GM12878 (cell line): ENCODE measurements at regions not wholly inside any gene's neighbourhood (a gene's known extent, or its start where the extent isn't known, plus 50 kb on each side); places are given as distances from the start of the nearest gene placed in this dataset.

ENCODE experiments used
- ATAC-seq: fragments of 200-7000 bp; cut with Tn5 transposase; 3 replicates; pipeline ENCODE4 v1.9.1; 2020; ENCODE audit warnings: mild to moderate bottlenecking, moderate library complexity
- BruUV-seq: library from RNA; stranded (reverse); fragments of 400-500 nt; replicated peaks from 2 replicates; lab custom pipeline; 2021; lab: Mats Ljungman, UMichigan
- CTCF ChIA-PET: fragments of 300-600 bp; sonication (Branson Sonifier 250); formaldehyde crosslinking; extraction: SDS; loops from one replicate; lab custom pipeline; 2021; ENCODE audit warnings: inconsistent platforms; lab: Yijun Ruan, JAX
- POLR2A ChIA-PET: fragments of 350-600 bp; formaldehyde crosslinking; extraction: SDS; loops from one replicate; lab custom pipeline; 2021; ENCODE audit warnings: inconsistent platforms; lab: Charles Lee
- RAD21 ChIA-PET: fragments of 300-600 bp; sonication (Branson Sonifier 250); formaldehyde crosslinking; loops from one replicate; lab custom pipeline; 2023; ENCODE audit warnings: antibody characterized with exemption; ENCODE audit not compliant: unreplicated experiment; lab: Charles Lee
- SMC1A ChIA-PET: fragments of 300-600 bp; sonication (Branson Sonifier 250); formaldehyde crosslinking; loops from one replicate; lab custom pipeline; 2023; ENCODE audit not compliant: unreplicated experiment, uncharacterized antibody; lab: Charles Lee
- DNase-seq: peaks from one replicate; pipeline ENCODE4 v3.0.0-alpha.2; 2011; ENCODE audit warnings: low read depth, low spot score
- FAIRE-seq: peaks from 3 replicates; lab custom pipeline; 2011; peaks lifted over from hg19 to GRCh38; lab: Jason Lieb, UNC
- H2AFZ ChIP-seq: 2 replicates; pipeline ENCODE4 v1.6.0; 2011; ENCODE audit warnings: low read depth, low read length, control low read depth; ENCODE audit not compliant: control insufficient read depth
- H3K27ac ChIP-seq: 2 replicates; pipeline ENCODE4 v1.5.1; 2011; ENCODE audit warnings: control low read depth; ENCODE audit not compliant: control insufficient read depth, insufficient read depth
- H3K27me3 ChIP-seq, 2 experiments: replicated peaks in 1 of 2; 2 replicates each; pipeline versions ENCODE4 v1.6.0 to v1.6.1; 2011; ENCODE audit warnings: low read length in 1 of 2; ENCODE audit not compliant: control insufficient read depth in 2 of 2, insufficient read depth in 2 of 2
- H3K36me3 ChIP-seq, 2 experiments: 2 replicates each; pipeline ENCODE4 v1.5.1; 2011; ENCODE audit warnings: low read length in 1 of 2; ENCODE audit not compliant: control insufficient read depth in 2 of 2, insufficient read depth in 2 of 2
- H3K4me1 ChIP-seq: 2 replicates; pipeline ENCODE4 v1.6.1; 2011; ENCODE audit warnings: mild to moderate bottlenecking, low read length, moderate library complexity, mixed read lengths; ENCODE audit not compliant: control insufficient read depth, insufficient read depth
- H3K4me2 ChIP-seq: 2 replicates; pipeline ENCODE4 v1.6.0; 2011; ENCODE audit warnings: control low read depth; ENCODE audit not compliant: control insufficient read depth, insufficient read depth
- H3K4me3 ChIP-seq: fragments of 200-600 bp; sonication (generic); 2 replicates; pipeline ENCODE4 v1.5.1; 2016
- H3K79me2 ChIP-seq: 2 replicates; pipeline ENCODE4 v1.6.0; 2011; ENCODE audit warnings: low read length; ENCODE audit not compliant: control insufficient read depth, insufficient read depth
- H3K9ac ChIP-seq: 2 replicates; pipeline ENCODE4 v1.8.0; 2011; ENCODE audit warnings: low read length, control low read depth, mixed read lengths; ENCODE audit not compliant: control insufficient read depth, insufficient read depth
- H3K9me3 ChIP-seq: replicated peaks from 3 replicates; pipeline ENCODE4 v1.5.1; 2011; ENCODE audit warnings: mild to moderate bottlenecking, low read length; ENCODE audit not compliant: control insufficient read depth, insufficient read depth
- H4K20me1 ChIP-seq: 2 replicates; pipeline ENCODE4 v1.6.0; 2011; ENCODE audit not compliant: control insufficient read depth, insufficient read depth
- BCL11A ChIP-seq: IDR thresholded peaks from 2 replicates; pipeline ENCODE4 v1.6.1; 2011; ENCODE audit warnings: low read depth, low read length
- DPF2 ChIP-seq: fragments of 450-650 bp; IDR thresholded peaks from 2 replicates; pipeline ENCODE4 v1.6.1; 2017; ENCODE audit warnings: mild to moderate bottlenecking
- GATAD2B ChIP-seq: fragments of 450-650 bp; conservative IDR thresholded peaks from 2 replicates; pipeline ENCODE4 v1.6.1; 2017; ENCODE audit warnings: low read depth, mild to moderate bottlenecking, moderate library complexity
- HDAC2 ChIP-seq: fragments of 200-600 bp; sonication (generic); IDR thresholded peaks from 2 replicates; pipeline ENCODE4 v1.6.1; 2017
- IKZF1 ChIP-seq: fragments of 450-650 bp; conservative IDR thresholded peaks from 2 replicates; pipeline ENCODE4 v1.6.1; 2017; ENCODE audit warnings: antibody characterized with exemption, mild to moderate bottlenecking
- KDM1A ChIP-seq: fragments of 200-600 bp; sonication (generic); IDR thresholded peaks from 2 replicates; pipeline ENCODE4 v1.6.1; 2016; ENCODE audit warnings: borderline replicate concordance
- MEF2B ChIP-seq: fragments of 450-650 bp; IDR thresholded peaks from 2 replicates; pipeline ENCODE4 v1.6.1; 2018; ENCODE audit warnings: mild to moderate bottlenecking, moderate library complexity; ENCODE audit not compliant: partially characterized antibody, poor library complexity, severe bottlenecking
- MTA2 ChIP-seq: fragments of 450-650 bp; IDR thresholded peaks from 2 replicates; pipeline ENCODE4 v1.6.1; 2016; ENCODE audit warnings: low read depth, mild to moderate bottlenecking, moderate library complexity
- MTA3 ChIP-seq: IDR thresholded peaks from 2 replicates; pipeline ENCODE4 v1.6.1; 2012; ENCODE audit warnings: low read length, inconsistent platforms, borderline replicate concordance
- PAX5 ChIP-seq: IDR thresholded peaks from 2 replicates; pipeline ENCODE4 v1.6.1; 2011; ENCODE audit warnings: low read depth, low read length, borderline replicate concordance
- RBBP5 ChIP-seq: fragments of 200-600 bp; sonication (generic); conservative IDR thresholded peaks from 2 replicates; pipeline ENCODE4 v1.6.1; 2016
- SIN3A ChIP-seq: IDR thresholded peaks from 2 replicates; pipeline ENCODE4 v1.6.1; 2012; ENCODE audit warnings: low read depth, low read length, improper control_type of control experiment
- SMAD5 ChIP-seq: IDR thresholded peaks from 2 replicates; pipeline ENCODE4 v1.6.1; 2016; ENCODE audit warnings: antibody characterized with exemption, low read depth
- ZNF687 ChIP-seq: fragments of 450-650 bp; IDR thresholded peaks from 2 replicates; pipeline ENCODE4 v1.6.1; 2017; ENCODE audit warnings: mild to moderate bottlenecking, moderate library complexity
- WGBS: methylation state at CpG from one replicate; pipeline ENCODE4 v1.1.6; 2016; ENCODE audit warnings: low lambda C conversion rate; ENCODE audit not compliant: insufficient replicate concordance, insufficient coverage; ENCODE audit errors: missing lambda C conversion rate; 5-methylcytosine and 5-hydroxymethylcytosine counted together
- in situ Hi-C: fragments of 300-500 bp; cut with MboI; formaldehyde crosslinking; loops from 9 replicates; pipeline ENCODE4 v1.14.3; 2018; ENCODE audit warnings: mixed read lengths
- intact Hi-C: fragments of 100-400 bp; cut with micrococcal nuclease; formaldehyde crosslinking; loops from one replicate; pipeline ENCODE4 v1.14.2; 2022; ENCODE audit not compliant: unreplicated experiment
- TF ChIP-seq, protein P1 (sequence below): fragments of 450-650 bp; IDR thresholded peaks from 2 replicates; pipeline ENCODE4 v1.6.1; 2014; ENCODE audit warnings: mild to moderate bottlenecking

DNA sequence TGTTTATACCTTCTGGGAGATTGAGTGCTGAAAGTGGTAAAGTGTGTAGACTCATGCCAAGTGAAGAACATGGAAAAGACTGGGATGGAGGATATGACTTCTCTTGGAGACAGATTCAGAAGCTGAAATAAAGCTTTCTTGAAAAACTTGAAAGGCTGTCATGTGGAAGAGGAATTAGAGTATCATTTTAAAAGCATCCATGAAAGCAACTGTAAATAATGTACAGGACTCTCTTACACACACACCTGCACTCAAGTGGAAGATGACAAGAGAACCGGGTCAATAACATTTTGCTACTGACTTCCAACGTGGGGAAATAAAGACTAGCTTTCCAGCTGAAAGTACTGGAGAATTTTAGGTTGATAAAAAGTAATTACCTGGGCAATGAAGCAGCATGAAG is 658.2 kb downstream of the TDRD15 start:
- H3K4me1 ChIP-seq, result no peaks in the 10 kb centered on the region
- FAIRE-seq (no peak), ATAC-seq (no peak), DNase-seq (no peak)
- no TSS peak for BruUV-seq
- H3K9me3 ChIP-seq, result no peaks in the 10 kb centered on the region
- in situ Hi-C loops (no loop called here), intact Hi-C loops (no loop called here)
- no peak overlapping the region for H3K4me2 ChIP-seq
- no peaks in the 10 kb centered on the region for H3K36me3 ChIP-seq
- H3K79me2 ChIP-seq, result no peaks in the 10 kb centered on the region
- H4K20me1 ChIP-seq, result no peaks in the 10 kb centered on the region
- WGBS, result 4% methylated on average over 2 of the region's 2 CpGs
- H2AFZ ChIP-seq, result no peak overlapping the region
- no peaks in the 10 kb centered on the region for H3K27me3 ChIP-seq
- CTCF ChIA-PET, result interaction anchor here (0.6 kb wide), 1 partner anchor 662 kb away, joined by 4 read pairs; no protein-coding TSS in a partner anchor
- H3K4me3 ChIP-seq, result no peak overlapping the region
- SMC1A ChIA-PET, result no interaction called here
- POLR2A ChIA-PET, result no interaction called here
- TF ChIP-seq IKZF1 (no peak), MTA2 (no peak), SMAD5 (no peak), MEF2B (no peak), BCL11A (no peak), SIN3A (no peak), GATAD2B (no peak)
- TF ChIP-seq, protein P1, sequence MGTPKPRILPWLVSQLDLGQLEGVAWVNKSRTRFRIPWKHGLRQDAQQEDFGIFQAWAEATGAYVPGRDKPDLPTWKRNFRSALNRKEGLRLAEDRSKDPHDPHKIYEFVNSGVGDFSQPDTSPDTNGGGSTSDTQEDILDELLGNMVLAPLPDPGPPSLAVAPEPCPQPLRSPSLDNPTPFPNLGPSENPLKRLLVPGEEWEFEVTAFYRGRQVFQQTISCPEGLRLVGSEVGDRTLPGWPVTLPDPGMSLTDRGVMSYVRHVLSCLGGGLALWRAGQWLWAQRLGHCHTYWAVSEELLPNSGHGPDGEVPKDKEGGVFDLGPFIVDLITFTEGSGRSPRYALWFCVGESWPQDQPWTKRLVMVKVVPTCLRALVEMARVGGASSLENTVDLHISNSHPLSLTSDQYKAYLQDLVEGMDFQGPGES, result no peak
- H3K27ac ChIP-seq, result no peak overlapping the region
- no peak overlapping the region for H3K9ac ChIP-seq
- RAD21 ChIA-PET, result no interaction called here

- POLR2A ChIA-PET, result no interaction called here
- no peaks in the 10 kb centered on the region for H3K36me3 ChIP-seq
- in situ Hi-C loops (no loop called here), intact Hi-C loops (no loop called here)
- no peak overlapping the region for H3K9ac ChIP-seq
- WGBS, result 16% methylated on average over 6 of the region's 6 CpGs
- no TSS peak for BruUV-seq
- no peak for DNase-seq
- RAD21 ChIA-PET, result no interaction called here
- CTCF ChIA-PET, result no interaction called here
- no peaks in the 10 kb centered on the region for H3K9me3 ChIP-seq
- FAIRE-seq, result no peak
- H3K27ac ChIP-seq, result no peak overlapping the region
- no peak for ATAC-seq
- SMC1A ChIA-PET, result no interaction called here
- no peak overlapping the region for H3K4me2 ChIP-seq
- H3K27me3 ChIP-seq, result no peaks in the 10 kb centered on the region
- H4K20me1 ChIP-seq, result no peaks in the 10 kb centered on the region
- H3K79me2 ChIP-seq, result no peaks in the 10 kb centered on the region
- H3K4me1 ChIP-seq, result no peaks in the 10 kb centered on the region
- H2AFZ ChIP-seq, result no peak overlapping the region
- H3K4me3 ChIP-seq, result no peak overlapping the region
- TF ChIP-seq MTA3 (no peak), ZNF687 (no peak), HDAC2 (no peak), DPF2 (no peak), RBBP5 (no peak), PAX5 (no peak), MTA2 (no peak), KDM1A (no peak), BCL11A (no peak)
Measured at GRCh38 chr2:21782866-21783265, 659.1 kb downstream of the TDRD15 start.
